ENCODE measurements at regions not wholly inside any gene's neighbourhood (a gene's known extent, or its start where the extent isn't known, plus 50 kb on each side); places are given as distances from the start of the nearest gene placed in this dataset.

- Histone ChIP-seq H3K4me3 (ENCODE audit: low read depth, low read length) (no peak overlapping the region), H3K27me3 (ENCODE audit: control insufficient read depth, insufficient read depth, low read length) (no peaks in the 10 kb centered on the region), H3K36me3 (ENCODE audit: control insufficient read depth, insufficient read depth, low read length) (no peaks in the 10 kb centered on the region)
- no peak for TF ChIP-seq CTCF (IDR thresholded peaks at IDR 0.05; ENCODE audit: insufficient read depth, low read length, severe bottlenecking)
- DNase-seq (ENCODE audit: low read depth) (peak; percentile 81), FAIRE-seq (no peak)
Measured at GRCh38 chr1:186775881-186776560, 52.7 kb upstream of the PLA2G4A start.

- FAIRE-seq = no peak
Measured at GRCh38 chr1:186775036-186775435, 53.7 kb upstream of the PLA2G4A start.

DNA sequence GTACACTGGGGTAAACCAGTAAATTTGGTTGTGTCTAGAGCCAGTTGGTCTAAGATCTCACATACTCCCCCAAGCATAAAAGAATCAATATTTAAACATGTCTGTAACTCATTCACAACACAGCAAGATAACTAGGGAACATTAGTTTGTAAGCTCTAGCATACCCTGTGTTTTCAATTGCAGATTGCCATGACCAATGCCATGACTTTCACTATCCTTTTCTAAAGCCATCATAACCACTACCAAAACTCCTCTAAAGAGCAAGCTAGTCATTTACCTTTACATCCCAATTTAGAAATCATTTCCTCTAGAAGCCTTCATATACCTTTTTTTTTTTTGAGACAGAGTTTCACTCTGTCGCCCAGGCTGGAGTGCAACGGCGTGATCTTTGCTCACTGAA is 56.5 kb upstream of the PLA2G4A start:
- Histone ChIP-seq H3K4me3 (ENCODE audit: low read depth, low read length) (no peak overlapping the region), H3K36me3 (ENCODE audit: control insufficient read depth, insufficient read depth, low read length) (no peaks in the 10 kb centered on the region), H3K27me3 (ENCODE audit: control insufficient read depth, insufficient read depth, low read length) (no peaks in the 10 kb centered on the region)
- DNase-seq (ENCODE audit: low read depth) = no peak
- FAIRE-seq = no peak
- no peak for TF ChIP-seq CTCF (IDR thresholded peaks at IDR 0.05; ENCODE audit: insufficient read depth, low read length, severe bottlenecking)

More at GRCh38 chr1:186775036-186775435, 53.7 kb upstream of the PLA2G4A start:
- DNase-seq (ENCODE audit: low read depth) = no peak
- TF ChIP-seq CTCF (IDR thresholded peaks at IDR 0.05; ENCODE audit: insufficient read depth, low read length, severe bottlenecking) = no peak
- Histone ChIP-seq H3K4me3 (ENCODE audit: low read depth, low read length) (no peak overlapping the region), H3K36me3 (ENCODE audit: control insufficient read depth, insufficient read depth, low read length) (no peaks in the 10 kb centered on the region), H3K27me3 (ENCODE audit: control insufficient read depth, insufficient read depth, low read length) (no peaks in the 10 kb centered on the region)

DNA sequence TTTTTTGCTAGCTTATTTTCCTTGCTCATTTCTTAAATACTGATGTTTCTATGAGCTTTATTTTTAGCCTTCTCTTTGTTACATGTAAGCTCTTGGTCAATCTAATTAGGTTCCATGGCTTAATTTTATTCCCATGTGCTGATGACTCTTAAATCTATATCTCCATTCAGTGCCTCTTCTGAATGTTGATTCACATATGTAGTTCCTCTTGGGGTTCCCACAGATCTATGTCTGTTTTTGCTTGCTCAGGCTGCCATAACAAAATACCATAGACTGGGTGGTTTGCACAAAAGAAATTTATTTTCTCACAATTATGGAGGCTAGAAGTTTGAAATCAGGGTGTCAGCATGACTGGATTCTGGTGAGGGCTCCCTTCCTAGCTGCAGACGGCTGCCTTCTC is 58.3 kb upstream of the PLA2G4A start:
- H3K27me3 ChIP-seq (ENCODE audit: control insufficient read depth, insufficient read depth, low read length) = no peaks in the 10 kb centered on the region
- TF ChIP-seq CTCF (IDR thresholded peaks at IDR 0.05; ENCODE audit: insufficient read depth, low read length, severe bottlenecking) = no peak
- no peaks in the 10 kb centered on the region for H3K36me3 ChIP-seq (ENCODE audit: control insufficient read depth, insufficient read depth, low read length)
- FAIRE-seq (no peak), DNase-seq (ENCODE audit: low read depth) (no peak)
- H3K4me3 ChIP-seq (ENCODE audit: low read depth, low read length) = no peak overlapping the region

GRCh38 chr1:186768906-186769305 is 59.8 kb upstream of the PLA2G4A start:
- no peaks in the 10 kb centered on the region for H3K36me3 ChIP-seq (ENCODE audit: control insufficient read depth, insufficient read depth, low read length)
- DNase-seq (ENCODE audit: low read depth) (no peak), FAIRE-seq (no peak)
- no peak for TF ChIP-seq CTCF (IDR thresholded peaks at IDR 0.05; ENCODE audit: insufficient read depth, low read length, severe bottlenecking)
- H3K4me3 ChIP-seq (ENCODE audit: low read depth, low read length) = no peak overlapping the region
- H3K27me3 ChIP-seq (ENCODE audit: control insufficient read depth, insufficient read depth, low read length) = no peaks in the 10 kb centered on the region

- Histone ChIP-seq H3K36me3 (ENCODE audit: control insufficient read depth, insufficient read depth, low read length) (no peaks in the 10 kb centered on the region), H3K27me3 (ENCODE audit: control insufficient read depth, insufficient read depth, low read length) (no peaks in the 10 kb centered on the region), H3K4me3 (ENCODE audit: low read depth, low read length) (no peak overlapping the region)
- FAIRE-seq (no peak), DNase-seq (ENCODE audit: low read depth) (no peak)
- TF ChIP-seq CTCF (IDR thresholded peaks at IDR 0.05; ENCODE audit: insufficient read depth, low read length, severe bottlenecking) = no peak
Measured at GRCh38 chr1:186765446-186765845, 63.3 kb upstream of the PLA2G4A start.

All from bronchial epithelial cell (primary cell).